ENCODE measurements at regions not wholly inside any gene's neighbourhood (a gene's known extent, or its start where the extent isn't known, plus 50 kb on each side); places are given as distances from the start of the nearest gene placed in this dataset.
"Not testable (repeated sequence)": the region's sequence is repeated elsewhere in the genome, so short reads cannot be mapped to it uniquely, and the experiment has no call there.

- not testable (repeated sequence) for H3K27me3 ChIP-seq (ENCODE audit: insufficient read depth, low read length); H3K36me3 ChIP-seq (ENCODE audit: insufficient read depth, low read depth, low read length); H3K4me3 ChIP-seq (ENCODE audit: low read length); H3K9ac ChIP-seq (ENCODE audit: low read depth, low read length); H3K4me1 ChIP-seq (ENCODE audit: insufficient read depth, low read length); H3K27ac ChIP-seq (ENCODE audit: low read length)
- peaks cover 74% of the 10 kb centered on the region for H3K9me3 ChIP-seq (ENCODE audit: insufficient read depth, low read depth, low read length)
These were observed 1507.1 kb upstream of the TPTE start for GRCh38 chr21:9014243-9014734.

GRCh38 chr21:9015483-9016197, 1505.7 kb upstream of the TPTE start:
- peaks cover 61% of the 10 kb centered on the region for H3K9me3 ChIP-seq (ENCODE audit: insufficient read depth, low read depth, low read length)
- H3K4me3 ChIP-seq (ENCODE audit: low read length); H3K27ac ChIP-seq (ENCODE audit: low read length); H3K9ac ChIP-seq (ENCODE audit: low read depth, low read length); H3K4me1 ChIP-seq (ENCODE audit: insufficient read depth, low read length); H3K36me3 ChIP-seq (ENCODE audit: insufficient read depth, low read depth, low read length); H3K27me3 ChIP-seq (ENCODE audit: insufficient read depth, low read length): not testable (repeated sequence)

DNA sequence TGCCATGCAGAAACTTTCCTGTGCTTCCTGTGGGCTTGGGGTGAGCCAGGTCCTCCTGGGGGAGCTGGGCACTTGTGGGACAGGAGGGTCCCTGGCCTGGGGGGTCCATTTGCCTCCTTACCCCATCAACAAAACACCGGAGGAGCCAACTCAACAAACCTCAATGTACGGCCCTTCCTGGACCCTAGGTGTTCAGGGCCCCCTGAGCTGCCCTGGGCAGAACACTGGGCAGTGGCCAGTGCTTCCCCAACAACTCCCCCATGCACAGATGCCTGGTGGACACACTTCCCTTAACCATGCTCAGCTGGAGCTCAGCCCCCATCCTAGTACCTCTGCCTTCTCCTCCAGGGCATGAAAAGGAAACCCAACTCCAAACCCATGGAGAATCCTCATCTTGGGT, 1504.2 kb upstream of the TPTE start:
- not testable (repeated sequence) for H3K9ac ChIP-seq (ENCODE audit: low read depth, low read length); H3K36me3 ChIP-seq (ENCODE audit: insufficient read depth, low read depth, low read length); H3K27ac ChIP-seq (ENCODE audit: low read length); H3K4me3 ChIP-seq (ENCODE audit: low read length); H3K4me1 ChIP-seq (ENCODE audit: insufficient read depth, low read length); H3K27me3 ChIP-seq (ENCODE audit: insufficient read depth, low read length)
- H3K9me3 ChIP-seq (ENCODE audit: insufficient read depth, low read depth, low read length) = peaks cover 49% of the 10 kb centered on the region

- H3K27me3 ChIP-seq (ENCODE audit: insufficient read depth, low read length); H3K4me1 ChIP-seq (ENCODE audit: insufficient read depth, low read length); H3K9ac ChIP-seq (ENCODE audit: low read depth, low read length); H3K27ac ChIP-seq (ENCODE audit: low read length); H3K4me3 ChIP-seq (ENCODE audit: low read length); H3K36me3 ChIP-seq (ENCODE audit: insufficient read depth, low read depth, low read length): not testable (repeated sequence)
- H3K9me3 ChIP-seq (ENCODE audit: insufficient read depth, low read depth, low read length) = peaks cover 37% of the 10 kb centered on the region
These were observed 1502.6 kb upstream of the TPTE start for GRCh38 chr21:9018731-9019253.

DNA sequence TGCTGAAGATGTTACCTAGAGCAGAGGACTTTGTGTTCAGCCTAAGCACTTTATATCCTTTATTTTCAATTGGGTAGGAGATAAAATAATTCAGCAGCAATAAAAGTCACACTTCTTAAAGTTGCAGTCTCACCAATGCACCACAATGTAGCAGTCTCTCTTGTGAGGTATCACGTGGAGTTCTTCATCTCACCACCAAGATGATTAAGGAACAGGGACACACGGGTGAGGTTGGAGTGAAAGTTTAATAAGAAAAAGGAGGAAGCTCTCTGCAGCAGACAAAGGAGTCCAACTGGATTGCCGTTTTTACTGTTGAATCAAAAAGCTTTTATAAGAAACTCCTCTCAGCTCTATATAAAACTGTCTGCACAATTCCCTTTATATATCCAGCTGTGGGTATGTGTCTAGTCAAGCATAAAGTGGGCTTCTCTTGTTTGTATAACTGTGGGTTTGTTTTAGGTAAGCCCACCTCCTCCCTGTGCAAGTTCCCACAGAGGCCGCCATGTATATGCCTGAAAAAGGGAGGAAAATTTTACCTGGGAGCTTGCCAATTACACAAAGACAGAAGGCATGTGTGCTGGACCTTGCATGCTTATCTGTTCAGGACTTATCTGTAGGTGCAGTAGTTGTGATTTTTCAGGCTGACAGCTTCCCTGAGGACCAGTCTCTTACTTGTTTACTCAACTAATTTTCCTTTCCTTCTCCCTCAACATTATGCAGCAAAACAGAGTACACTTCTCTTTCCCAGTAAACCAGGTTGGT, 1497.2 kb upstream of the TPTE start:
- H3K36me3 ChIP-seq (ENCODE audit: insufficient read depth, low read depth, low read length); H3K9ac ChIP-seq (ENCODE audit: low read depth, low read length); H3K27me3 ChIP-seq (ENCODE audit: insufficient read depth, low read length); H3K4me3 ChIP-seq (ENCODE audit: low read length); H3K4me1 ChIP-seq (ENCODE audit: insufficient read depth, low read length); H3K27ac ChIP-seq (ENCODE audit: low read length): not testable (repeated sequence)
- H3K9me3 ChIP-seq (ENCODE audit: insufficient read depth, low read depth, low read length) = peaks cover 31% of the 10 kb centered on the region

DNA sequence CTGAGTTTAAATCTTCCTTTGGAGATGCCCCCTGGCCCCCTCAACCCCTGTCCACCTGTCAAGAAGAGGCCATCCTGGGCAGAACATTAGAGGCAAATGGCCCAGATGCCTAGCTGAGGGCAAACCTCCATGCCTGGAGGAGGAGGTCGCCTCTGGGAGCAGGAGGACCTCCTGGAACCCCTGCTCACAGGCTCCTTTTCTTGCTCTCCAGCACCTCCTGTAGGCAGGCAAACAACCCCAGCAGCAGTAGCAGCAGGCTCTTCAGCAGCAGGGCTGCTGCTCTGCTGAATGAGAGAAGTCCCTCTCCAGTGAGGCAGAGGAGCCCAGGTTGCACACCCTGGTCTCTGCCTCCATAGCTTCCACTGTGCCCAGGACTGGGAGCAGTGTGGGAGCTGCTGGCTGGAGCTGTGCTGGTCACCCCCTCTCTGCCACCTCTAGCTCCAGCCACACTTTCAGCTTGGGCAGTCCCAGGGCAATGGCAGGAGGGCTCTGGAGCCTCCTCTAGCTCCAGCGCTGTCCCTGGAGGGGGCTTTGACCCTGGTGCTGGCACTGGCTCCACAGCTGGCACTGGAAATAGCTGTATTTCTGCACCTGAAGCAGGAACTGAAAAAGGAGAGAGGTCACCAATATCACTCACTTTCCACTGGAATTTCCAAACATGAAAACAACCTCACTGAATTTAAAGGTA, 1494.5 kb upstream of the TPTE start:
- H3K4me3 ChIP-seq (ENCODE audit: low read length); H3K27me3 ChIP-seq (ENCODE audit: insufficient read depth, low read length); H3K4me1 ChIP-seq (ENCODE audit: insufficient read depth, low read length); H3K36me3 ChIP-seq (ENCODE audit: insufficient read depth, low read depth, low read length); H3K27ac ChIP-seq (ENCODE audit: low read length); H3K9ac ChIP-seq (ENCODE audit: low read depth, low read length): not testable (repeated sequence)
- peaks cover 33% of the 10 kb centered on the region for H3K9me3 ChIP-seq (ENCODE audit: insufficient read depth, low read depth, low read length)

DNA sequence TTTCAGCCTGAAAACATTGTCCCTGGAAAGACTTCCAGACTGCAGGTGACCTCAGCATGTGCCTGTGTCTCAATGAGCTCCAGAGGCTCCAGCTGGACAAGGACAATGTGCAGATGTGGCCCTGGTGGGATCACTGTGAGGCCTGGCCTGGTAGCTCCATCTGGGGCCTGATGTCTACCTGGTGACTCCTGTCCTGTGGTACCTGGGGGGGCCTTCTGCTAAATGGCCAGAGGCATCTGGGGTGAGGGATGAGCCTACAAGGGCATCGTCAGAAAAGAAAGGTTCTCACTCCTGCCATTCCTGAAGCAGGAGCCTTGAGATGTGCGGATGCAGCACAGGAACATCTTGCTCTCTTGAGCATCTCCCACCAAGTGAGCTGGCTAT, 1494.0 kb upstream of the TPTE start:
- not testable (repeated sequence) for H3K4me1 ChIP-seq (ENCODE audit: insufficient read depth, low read length); H3K27me3 ChIP-seq (ENCODE audit: insufficient read depth, low read length); H3K36me3 ChIP-seq (ENCODE audit: insufficient read depth, low read depth, low read length); H3K4me3 ChIP-seq (ENCODE audit: low read length); H3K27ac ChIP-seq (ENCODE audit: low read length); H3K9ac ChIP-seq (ENCODE audit: low read depth, low read length)
- H3K9me3 ChIP-seq (ENCODE audit: insufficient read depth, low read depth, low read length) = peaks cover 33% of the 10 kb centered on the region

DNA sequence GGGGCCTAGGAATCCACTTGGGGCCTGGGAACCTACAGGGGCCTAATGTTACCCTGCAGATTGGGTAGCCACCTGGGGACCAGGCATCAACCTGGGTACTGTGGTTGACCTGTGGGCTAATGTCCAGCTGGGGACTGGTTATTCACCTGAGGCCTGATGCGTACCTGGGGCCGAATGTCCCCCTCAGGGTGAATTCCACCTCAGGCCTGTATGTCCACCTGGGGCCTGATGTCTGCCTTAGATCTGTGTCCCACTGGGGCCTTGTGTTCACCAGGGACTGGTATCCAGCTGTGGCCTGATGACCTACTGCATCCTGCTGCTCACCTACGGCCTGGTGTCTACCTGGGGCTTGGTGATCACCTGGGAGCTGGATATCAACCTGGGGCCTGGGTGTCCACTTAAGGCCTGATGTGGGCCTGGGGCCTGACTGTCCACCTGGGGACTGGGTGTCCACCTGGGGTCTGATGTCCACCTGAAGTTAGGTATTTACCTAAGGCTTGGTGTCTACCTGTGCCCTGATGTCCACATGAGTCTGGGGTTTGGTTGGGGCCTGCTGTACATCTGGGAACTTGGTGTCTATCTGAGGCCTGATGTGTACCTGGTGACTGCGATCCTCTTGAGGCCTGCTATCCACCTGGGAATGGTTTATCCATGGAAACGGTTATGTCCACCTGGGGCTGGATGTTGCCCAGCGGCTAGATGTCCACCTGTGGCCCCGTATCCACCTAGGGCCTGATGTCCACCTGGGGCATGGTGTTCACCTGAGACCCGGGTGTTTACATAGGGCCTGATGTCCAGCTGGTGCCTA, 1492.6 kb upstream of the TPTE start:
- H3K9ac ChIP-seq (ENCODE audit: low read depth, low read length); H3K27ac ChIP-seq (ENCODE audit: low read length); H3K27me3 ChIP-seq (ENCODE audit: insufficient read depth, low read length); H3K4me1 ChIP-seq (ENCODE audit: insufficient read depth, low read length); H3K4me3 ChIP-seq (ENCODE audit: low read length); H3K36me3 ChIP-seq (ENCODE audit: insufficient read depth, low read depth, low read length): not testable (repeated sequence)
- H3K9me3 ChIP-seq (ENCODE audit: insufficient read depth, low read depth, low read length) = peaks cover 34% of the 10 kb centered on the region

DNA sequence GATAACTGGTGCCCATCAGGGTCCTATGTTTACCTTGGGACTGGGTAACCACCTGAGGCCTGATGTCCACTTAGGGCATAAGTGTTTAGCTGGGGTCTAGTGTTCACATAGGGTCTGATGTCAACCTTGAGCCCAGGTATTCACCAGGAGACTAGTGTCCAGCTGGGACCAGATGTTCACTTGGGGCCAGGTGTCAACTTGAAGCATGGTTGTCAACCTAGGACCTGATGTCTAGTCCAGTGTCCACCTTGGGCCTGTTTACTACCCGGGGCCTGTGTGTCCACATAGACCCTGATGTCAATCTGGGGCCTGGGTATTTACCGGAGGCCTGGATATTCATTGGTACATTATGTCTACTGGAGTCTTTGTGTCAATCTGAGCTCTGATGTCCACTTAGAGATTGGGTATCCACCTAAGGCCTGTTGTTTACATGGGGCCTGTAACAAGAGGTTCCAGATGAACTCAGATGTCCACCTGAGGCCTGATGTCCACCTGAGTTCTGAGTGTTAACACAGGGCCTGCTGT, 1491.2 kb upstream of the TPTE start:
- peaks cover 35% of the 10 kb centered on the region for H3K9me3 ChIP-seq (ENCODE audit: insufficient read depth, low read depth, low read length)
- H3K4me1 ChIP-seq (ENCODE audit: insufficient read depth, low read length); H3K4me3 ChIP-seq (ENCODE audit: low read length); H3K27ac ChIP-seq (ENCODE audit: low read length); H3K36me3 ChIP-seq (ENCODE audit: insufficient read depth, low read depth, low read length); H3K9ac ChIP-seq (ENCODE audit: low read depth, low read length); H3K27me3 ChIP-seq (ENCODE audit: insufficient read depth, low read length): not testable (repeated sequence)

GRCh38 chr21:9031482-9032374, 1489.7 kb upstream of the TPTE start:
- H3K4me3 ChIP-seq (ENCODE audit: low read length) = not testable (repeated sequence)
- peaks cover 29% of the 10 kb centered on the region for H3K9me3 ChIP-seq (ENCODE audit: insufficient read depth, low read depth, low read length)

More at GRCh38 chr21:9031482-9032374, 1489.7 kb upstream of the TPTE start:
- not testable (repeated sequence) for H3K9ac ChIP-seq (ENCODE audit: low read depth, low read length); H3K4me1 ChIP-seq (ENCODE audit: insufficient read depth, low read length); H3K36me3 ChIP-seq (ENCODE audit: insufficient read depth, low read depth, low read length); H3K27ac ChIP-seq (ENCODE audit: low read length); H3K27me3 ChIP-seq (ENCODE audit: insufficient read depth, low read length)
